GM12878 (cell line): ENCODE measurements at regions not wholly inside any gene's neighbourhood (a gene's known extent, or its start where the extent isn't known, plus 50 kb on each side); places are given as distances from the start of the nearest gene placed in this dataset.

Source experiments
- ATAC-seq: fragments of 200-7000 bp; cut with Tn5 transposase; 3 replicates; pipeline ENCODE4 v1.9.1; 2020; ENCODE audit warnings: mild to moderate bottlenecking, moderate library complexity
- BruUV-seq: library from RNA; stranded (reverse); fragments of 400-500 nt; replicated peaks from 2 replicates; lab custom pipeline; 2021; lab: Mats Ljungman, UMichigan
- CTCF ChIA-PET: fragments of 300-600 bp; sonication (Branson Sonifier 250); formaldehyde crosslinking; extraction: SDS; loops from one replicate; lab custom pipeline; 2021; ENCODE audit warnings: inconsistent platforms; lab: Yijun Ruan, JAX
- POLR2A ChIA-PET: fragments of 350-600 bp; formaldehyde crosslinking; extraction: SDS; loops from one replicate; lab custom pipeline; 2021; ENCODE audit warnings: inconsistent platforms; lab: Charles Lee
- RAD21 ChIA-PET: fragments of 300-600 bp; sonication (Branson Sonifier 250); formaldehyde crosslinking; loops from one replicate; lab custom pipeline; 2023; ENCODE audit warnings: antibody characterized with exemption; ENCODE audit not compliant: unreplicated experiment; lab: Charles Lee
- SMC1A ChIA-PET: fragments of 300-600 bp; sonication (Branson Sonifier 250); formaldehyde crosslinking; loops from one replicate; lab custom pipeline; 2023; ENCODE audit not compliant: unreplicated experiment, uncharacterized antibody; lab: Charles Lee
- DNase-seq: peaks from one replicate; pipeline ENCODE4 v3.0.0-alpha.2; 2011; ENCODE audit warnings: low read depth, low spot score
- FAIRE-seq: peaks from 3 replicates; lab custom pipeline; 2011; peaks lifted over from hg19 to GRCh38; lab: Jason Lieb, UNC
- H2AFZ ChIP-seq: 2 replicates; pipeline ENCODE4 v1.6.0; 2011; ENCODE audit warnings: low read depth, low read length, control low read depth; ENCODE audit not compliant: control insufficient read depth
- H3K27ac ChIP-seq: 2 replicates; pipeline ENCODE4 v1.5.1; 2011; ENCODE audit warnings: control low read depth; ENCODE audit not compliant: control insufficient read depth, insufficient read depth
- H3K27me3 ChIP-seq, 2 experiments: replicated peaks in 1 of 2; 2 replicates each; pipeline versions ENCODE4 v1.6.0 to v1.6.1; 2011; ENCODE audit warnings: low read length in 1 of 2; ENCODE audit not compliant: control insufficient read depth in 2 of 2, insufficient read depth in 2 of 2
- H3K36me3 ChIP-seq, 2 experiments: 2 replicates each; pipeline ENCODE4 v1.5.1; 2011; ENCODE audit warnings: low read length in 1 of 2; ENCODE audit not compliant: control insufficient read depth in 2 of 2, insufficient read depth in 2 of 2
- H3K4me1 ChIP-seq: 2 replicates; pipeline ENCODE4 v1.6.1; 2011; ENCODE audit warnings: mild to moderate bottlenecking, low read length, moderate library complexity, mixed read lengths; ENCODE audit not compliant: control insufficient read depth, insufficient read depth
- H3K4me2 ChIP-seq: 2 replicates; pipeline ENCODE4 v1.6.0; 2011; ENCODE audit warnings: control low read depth; ENCODE audit not compliant: control insufficient read depth, insufficient read depth
- H3K4me3 ChIP-seq: fragments of 200-600 bp; sonication (generic); 2 replicates; pipeline ENCODE4 v1.5.1; 2016
- H3K79me2 ChIP-seq: 2 replicates; pipeline ENCODE4 v1.6.0; 2011; ENCODE audit warnings: low read length; ENCODE audit not compliant: control insufficient read depth, insufficient read depth
- H3K9ac ChIP-seq: 2 replicates; pipeline ENCODE4 v1.8.0; 2011; ENCODE audit warnings: low read length, control low read depth, mixed read lengths; ENCODE audit not compliant: control insufficient read depth, insufficient read depth
- H3K9me3 ChIP-seq: replicated peaks from 3 replicates; pipeline ENCODE4 v1.5.1; 2011; ENCODE audit warnings: mild to moderate bottlenecking, low read length; ENCODE audit not compliant: control insufficient read depth, insufficient read depth
- H4K20me1 ChIP-seq: 2 replicates; pipeline ENCODE4 v1.6.0; 2011; ENCODE audit not compliant: control insufficient read depth, insufficient read depth
- BCL3 ChIP-seq: IDR thresholded peaks from 2 replicates; pipeline ENCODE4 v1.6.1; 2011; ENCODE audit warnings: borderline replicate concordance, low read depth, mild to moderate bottlenecking, moderate library complexity, low read length; ENCODE audit not compliant: insufficient read depth, poor library complexity, severe bottlenecking
- CBX5 ChIP-seq: sonication (generic); IDR thresholded peaks from 2 replicates; pipeline ENCODE4 v1.6.1; 2016; ENCODE audit warnings: low read depth, moderate library complexity, mild to moderate bottlenecking, inconsistent platforms
- CEBPB ChIP-seq, 2 experiments: fragments of 150-350 bp in 1 of 2; IDR thresholded peaks; 2 replicates each; pipeline ENCODE4 v1.6.1; 2012 to 2014; ENCODE audit warnings: low read depth in 2 of 2, low read length in 2 of 2, borderline replicate concordance in 1 of 2, inconsistent platforms in 1 of 2
- CREM ChIP-seq: IDR thresholded peaks from 2 replicates; pipeline ENCODE4 v1.6.1; 2014; ENCODE audit warnings: antibody characterized with exemption, low read depth
- FOXM1 ChIP-seq: IDR thresholded peaks from 2 replicates; pipeline ENCODE4 v1.6.1; 2012; ENCODE audit warnings: low read depth, mild to moderate bottlenecking, inconsistent platforms, low read length, moderate library complexity
- KDM1A ChIP-seq: fragments of 200-600 bp; sonication (generic); IDR thresholded peaks from 2 replicates; pipeline ENCODE4 v1.6.1; 2016; ENCODE audit warnings: borderline replicate concordance
- NRF1 ChIP-seq: conservative IDR thresholded peaks from 2 replicates; pipeline ENCODE4 v1.6.1; 2011; ENCODE audit warnings: mild to moderate bottlenecking, low read depth, low read length, improper control_type of control experiment
- PAX8 ChIP-seq: fragments of 450-650 bp; IDR thresholded peaks from 2 replicates; pipeline ENCODE4 v1.6.1; 2017; ENCODE audit warnings: mild to moderate bottlenecking, moderate library complexity
- REST ChIP-seq: IDR thresholded peaks from 2 replicates; pipeline ENCODE4 v1.6.1; 2012; ENCODE audit warnings: mild to moderate bottlenecking, low read depth, low read length
- SKIL ChIP-seq: fragments of 450-650 bp; IDR thresholded peaks from 2 replicates; pipeline ENCODE4 v1.6.1; 2017; ENCODE audit warnings: mild to moderate bottlenecking, low read depth, inconsistent platforms; ENCODE audit not compliant: poor library complexity, severe bottlenecking
- SMAD1 ChIP-seq: fragments of 450-650 bp; IDR thresholded peaks from 2 replicates; pipeline ENCODE4 v1.6.1; 2018; ENCODE audit warnings: mild to moderate bottlenecking, low read depth; ENCODE audit not compliant: partially characterized antibody
- SPI1 ChIP-seq: IDR thresholded peaks from 2 replicates; pipeline ENCODE4 v1.6.1; 2011; ENCODE audit warnings: low read depth, mild to moderate bottlenecking, low read length, moderate library complexity, borderline replicate concordance; ENCODE audit not compliant: insufficient read depth
- USF1 ChIP-seq: IDR thresholded peaks from 2 replicates; pipeline ENCODE4 v1.6.1; 2011; ENCODE audit warnings: borderline replicate concordance, low read depth, mild to moderate bottlenecking, moderate library complexity, mixed read lengths, low read length; ENCODE audit not compliant: insufficient read depth; ENCODE audit errors: extremely low read length
- WGBS: methylation state at CpG from one replicate; pipeline ENCODE4 v1.1.6; 2016; ENCODE audit warnings: low lambda C conversion rate; ENCODE audit not compliant: insufficient replicate concordance, insufficient coverage; ENCODE audit errors: missing lambda C conversion rate; 5-methylcytosine and 5-hydroxymethylcytosine counted together
- in situ Hi-C: fragments of 300-500 bp; cut with MboI; formaldehyde crosslinking; loops from 9 replicates; pipeline ENCODE4 v1.14.3; 2018; ENCODE audit warnings: mixed read lengths
- intact Hi-C: fragments of 100-400 bp; cut with micrococcal nuclease; formaldehyde crosslinking; loops from one replicate; pipeline ENCODE4 v1.14.2; 2022; ENCODE audit not compliant: unreplicated experiment

- DNase-seq (no peak), FAIRE-seq (no peak), ATAC-seq (no peak)
- H3K36me3 ChIP-seq: no peaks in the 10 kb centered on the region
- H4K20me1 ChIP-seq: no peaks in the 10 kb centered on the region
- no peak for TF ChIP-seq PAX8
- TF ChIP-seq SKIL: no peak
- no peak for TF ChIP-seq KDM1A
- no peak for TF ChIP-seq SPI1
- no peak for TF ChIP-seq FOXM1
- no peak for TF ChIP-seq REST
- TF ChIP-seq NRF1: no peak
- TF ChIP-seq CEBPB (IDR thresholded peaks at IDR 0.05; ENCODE audit: borderline replicate concordance in 1 of 2, low read depth in 2 of 2, low read length in 2 of 2): no peak
- no peak for TF ChIP-seq SMAD1
- no peak for TF ChIP-seq BCL3
- TF ChIP-seq USF1: no peak
- no peak for TF ChIP-seq CREM
- TF ChIP-seq CBX5: no peak
- H3K27me3 ChIP-seq: no peaks in the 10 kb centered on the region
- H3K27ac ChIP-seq: no peak overlapping the region
- H3K9ac ChIP-seq: no peak overlapping the region
- ChIA-PET POLR2A (no interaction called here), SMC1A (interaction anchor here (1.0 to 2.6 kb wide), 2 partner anchors 13 to 48 kb away, joined by 3 to 12 read pairs; no protein-coding TSS in a partner anchor), CTCF (interaction anchor here (1.7 kb wide), 1 partner anchor 11 kb away, joined by 5 read pairs; no protein-coding TSS in a partner anchor), RAD21 (interaction anchor here (0.6 kb wide), 1 partner anchor 48 kb away, joined by 3 read pairs; no protein-coding TSS in a partner anchor)
- no peak overlapping the region for H3K4me3 ChIP-seq
- no peaks in the 10 kb centered on the region for H3K79me2 ChIP-seq
- no peak overlapping the region for H3K4me2 ChIP-seq
- H2AFZ ChIP-seq: no peak overlapping the region
- peaks cover 2% of the 10 kb centered on the region; the same call in 2 of the 3 replicates for H3K9me3 ChIP-seq
- intact Hi-C loops (no loop called here), in situ Hi-C loops (no loop called here)
- no peaks in the 10 kb centered on the region for H3K4me1 ChIP-seq
- BruUV-seq: no TSS peak
- 36% methylated on average over 6 of the region's 6 CpGs for WGBS
Measured at GRCh38 chr11:123351375-123351774, 78.7 kb upstream of the GRAMD1B start.
